NCI-H510A (cell line): ENCODE measurements at regions not wholly inside any gene's neighbourhood (a gene's known extent, or its start where the extent isn't known, plus 50 kb on each side); places are given as distances from the start of the nearest gene placed in this dataset.
"Not testable (repeated sequence)": the region's sequence is repeated elsewhere in the genome, so short reads cannot be mapped to it uniquely, and the experiment has no call there.

Source experiments
- DNase-seq: peaks from one replicate; lab custom pipeline; 2025; lab: John Stamatoyannopoulos, UW

DNA sequence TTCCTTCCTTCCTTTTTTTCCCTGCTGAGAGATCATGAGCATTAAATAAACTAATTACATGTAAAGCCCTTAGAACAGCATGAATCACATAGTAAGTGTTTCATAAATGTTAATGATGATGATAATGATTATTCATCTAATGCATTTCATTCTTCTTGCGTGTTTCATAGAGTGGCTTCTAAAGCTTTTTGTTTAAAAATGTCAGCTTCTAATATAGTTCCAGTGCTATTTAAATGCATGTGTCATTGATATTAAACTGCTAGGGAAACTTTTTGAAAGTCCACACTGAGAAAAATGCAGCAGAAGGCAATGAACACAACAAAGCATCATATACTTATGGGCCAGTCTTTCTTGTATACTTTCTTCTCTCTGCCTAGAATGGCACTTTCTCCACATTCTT is 894.8 kb downstream of the REEP3 start:
- DNase-seq: no peak

DNA sequence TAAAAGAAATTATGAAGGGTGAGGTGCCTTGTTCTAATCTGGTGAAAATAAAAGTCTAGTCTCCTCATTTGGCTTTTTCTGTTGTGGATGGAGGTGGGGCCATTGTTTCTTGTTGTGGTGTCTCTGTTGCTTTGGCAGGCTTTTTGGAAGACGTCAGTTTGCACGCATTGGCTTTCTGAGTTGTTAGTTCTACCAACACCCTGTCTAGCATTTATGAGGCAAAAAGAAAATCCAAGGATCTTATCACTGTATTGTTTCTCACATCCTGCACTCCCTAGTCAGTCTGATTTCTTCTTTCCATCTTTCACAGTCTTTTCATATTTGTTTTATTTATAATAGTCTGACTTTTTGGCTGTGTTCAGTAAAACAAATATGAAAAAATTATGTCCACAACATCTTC is 898.3 kb downstream of the REEP3 start:
- no peak for DNase-seq

DNA sequence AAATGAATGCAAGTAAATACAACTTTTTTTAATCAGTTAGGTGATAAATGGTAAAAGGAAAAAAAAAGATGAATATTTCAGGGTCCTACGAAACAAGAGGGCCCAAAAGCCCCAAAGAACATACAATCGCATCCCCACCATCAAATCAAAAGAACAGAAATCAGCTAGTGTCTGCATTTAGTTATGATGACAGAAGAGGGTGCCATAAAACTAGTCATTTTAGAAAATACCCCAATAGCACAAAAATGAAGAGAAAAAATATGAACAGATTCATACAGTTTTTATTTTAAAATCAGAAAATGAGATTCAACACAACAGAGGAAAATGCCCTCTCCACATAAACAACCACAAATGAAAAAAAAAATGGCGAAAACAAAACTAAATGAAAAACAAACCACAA is 905.5 kb downstream of the REEP3 start:
- no peak for DNase-seq

DNA sequence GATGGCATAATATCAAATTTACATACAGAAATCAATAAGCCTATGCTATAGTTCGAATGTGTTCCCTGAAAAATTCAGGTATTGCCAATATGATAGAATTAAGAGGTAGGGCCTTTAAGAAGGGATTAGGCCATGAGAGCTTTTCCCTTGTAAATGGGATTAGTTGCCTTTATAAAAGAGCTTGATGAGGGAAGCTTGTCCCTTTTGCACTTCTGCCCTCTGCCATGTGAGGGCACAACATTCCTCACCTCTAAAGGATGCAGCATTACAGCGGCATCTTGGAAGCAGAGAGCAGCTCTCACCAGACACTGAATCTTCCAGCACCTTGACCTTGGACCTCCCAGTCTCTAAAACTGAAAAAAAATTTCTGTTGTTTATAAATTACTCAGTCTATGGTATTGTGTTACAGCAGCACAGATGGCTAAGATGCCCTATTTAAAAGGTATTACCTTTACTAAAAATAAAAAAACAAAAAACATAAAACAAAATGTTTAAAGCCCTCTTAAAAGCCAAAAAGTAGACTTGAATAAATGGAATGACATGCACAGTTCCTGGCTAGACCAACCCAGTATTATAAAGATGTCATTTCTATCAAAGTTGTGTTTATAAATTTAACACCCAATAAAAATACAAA is 909.6 kb downstream of the REEP3 start:
- DNase-seq: no peak

DNA sequence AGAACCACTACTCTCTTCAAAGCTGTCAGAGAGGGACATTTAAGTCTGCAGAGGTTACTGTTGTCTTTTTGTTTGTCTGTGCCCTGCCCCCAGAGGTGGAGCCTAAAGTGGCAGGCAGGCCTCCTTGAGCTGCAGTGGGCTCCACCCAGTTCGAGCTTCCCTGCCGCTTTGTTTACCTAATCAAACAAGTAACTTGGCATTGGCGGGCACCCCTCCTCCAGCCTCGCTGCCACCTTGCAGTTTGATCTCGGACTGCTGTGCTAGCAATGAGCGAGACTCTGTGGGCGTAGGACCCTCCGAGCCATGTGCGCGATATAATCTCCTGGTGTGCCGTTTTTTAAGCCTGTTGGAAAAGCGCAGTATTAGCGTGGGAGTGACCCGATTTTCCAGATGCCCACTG is 920.7 kb downstream of the REEP3 start:
- DNase-seq: not testable (repeated sequence)

DNA sequence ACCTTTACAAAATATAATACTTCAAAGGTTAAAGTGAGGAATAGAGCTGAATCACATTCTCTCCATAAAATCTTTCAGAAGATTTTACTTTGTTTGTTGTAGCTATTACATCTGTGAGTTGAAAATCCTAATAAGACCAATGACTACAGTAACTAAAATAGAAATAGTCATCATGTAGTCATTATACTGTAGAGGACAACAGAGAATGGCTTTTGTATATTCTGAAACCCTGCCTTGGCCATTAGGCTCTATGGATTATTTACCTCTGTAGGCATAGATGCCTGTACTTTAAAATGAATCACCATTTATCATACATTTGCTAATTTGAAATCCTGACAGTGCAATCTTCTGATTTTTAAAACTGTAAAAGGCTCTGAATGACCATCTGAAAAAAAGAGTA is 923.0 kb downstream of the REEP3 start:
- no peak for DNase-seq

DNA sequence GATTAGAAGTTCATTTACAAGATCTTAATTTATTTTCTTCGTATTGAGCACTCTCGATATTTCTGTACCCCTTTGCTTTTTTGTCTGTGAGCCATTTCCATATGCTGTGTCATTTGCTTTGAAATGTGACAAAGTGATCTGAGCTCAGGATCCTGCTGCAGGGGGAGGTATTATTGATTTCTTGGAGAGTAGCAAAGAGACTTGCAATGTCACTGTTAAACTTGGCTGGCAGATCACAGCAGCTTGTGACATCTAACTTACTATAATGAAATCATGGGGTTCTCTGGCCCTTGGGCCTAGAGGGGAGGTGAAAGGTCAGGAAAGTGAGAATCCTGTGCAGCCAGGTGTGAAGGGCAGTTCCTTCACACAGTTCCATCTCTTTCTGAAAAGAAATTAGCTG is 923.4 kb downstream of the REEP3 start:
- DNase-seq: no peak

DNA sequence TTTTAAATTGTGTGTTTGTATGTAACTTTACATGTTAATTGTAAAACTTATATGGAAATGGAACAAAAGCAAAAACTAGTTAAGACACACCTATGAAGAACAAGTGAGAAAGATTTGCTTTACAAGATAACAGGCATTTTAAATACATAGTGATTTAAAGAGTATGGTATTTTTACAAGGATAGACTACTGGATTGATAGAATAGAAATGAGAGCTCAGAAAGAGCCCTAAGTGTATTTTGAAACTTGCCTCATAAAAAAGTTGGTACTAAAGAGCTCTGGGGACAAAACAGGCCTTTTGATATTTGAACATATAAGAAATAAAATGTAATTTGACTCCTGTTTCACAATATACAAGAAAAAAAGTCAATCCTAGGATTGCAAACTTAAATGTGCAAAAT is 928.4 kb downstream of the REEP3 start:
- DNase-seq: no peak

DNA sequence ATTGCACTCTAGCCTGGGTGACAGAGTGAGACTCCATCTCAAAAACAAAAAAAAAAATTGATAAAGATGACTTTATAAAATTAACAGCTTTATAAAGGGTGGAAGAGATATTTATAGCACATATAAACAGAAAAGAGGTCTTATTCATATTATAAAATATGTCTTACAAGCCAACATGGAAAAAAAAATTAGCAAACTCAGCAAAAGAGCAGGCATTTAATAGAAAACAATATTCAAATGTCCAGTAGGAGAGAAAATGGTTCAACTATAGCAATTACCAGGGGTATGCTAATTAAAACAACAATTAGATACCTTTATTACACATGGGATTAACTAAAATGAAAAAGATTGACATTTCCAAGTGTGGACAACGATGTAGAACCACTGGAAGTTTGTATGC is 929.1 kb downstream of the REEP3 start:
- DNase-seq: no peak

DNA sequence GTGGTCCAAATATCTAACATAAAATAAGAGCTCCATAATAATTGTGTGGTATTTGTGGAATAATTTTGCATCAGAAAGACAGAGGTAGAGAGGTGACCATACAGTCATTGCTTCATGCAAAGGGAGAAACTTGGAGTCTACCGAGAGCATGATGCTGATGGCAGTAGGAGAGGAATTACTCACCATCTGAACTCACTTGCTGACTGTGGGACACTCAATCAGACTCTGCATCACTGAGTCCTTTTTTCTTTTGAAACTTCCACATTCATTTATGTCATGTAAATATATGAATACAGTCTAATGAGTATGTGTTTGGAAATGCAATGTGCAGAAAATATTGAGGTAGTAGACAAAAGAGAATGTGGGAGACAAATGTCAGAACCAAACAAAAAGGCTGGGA is 933.8 kb downstream of the REEP3 start:
- no peak for DNase-seq

DNA sequence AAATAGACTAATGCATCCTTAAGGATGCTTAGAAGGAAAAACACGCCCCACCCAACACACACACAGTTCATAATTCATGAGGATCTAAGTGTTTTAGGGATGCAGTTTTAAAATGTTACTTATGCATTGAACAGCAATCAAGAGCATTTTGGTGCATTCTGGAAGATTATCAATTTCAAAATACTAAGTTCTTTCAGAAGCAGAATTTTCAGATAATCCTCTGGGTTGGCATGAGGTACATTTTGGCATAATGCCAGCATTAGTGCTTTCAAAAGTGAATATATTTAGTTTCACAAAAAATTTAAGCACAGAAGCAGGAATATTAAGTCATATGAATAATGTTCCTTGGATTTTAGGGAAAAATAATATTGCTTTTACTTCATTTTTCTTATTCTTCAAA is 937.1 kb downstream of the REEP3 start:
- DNase-seq: no peak

DNA sequence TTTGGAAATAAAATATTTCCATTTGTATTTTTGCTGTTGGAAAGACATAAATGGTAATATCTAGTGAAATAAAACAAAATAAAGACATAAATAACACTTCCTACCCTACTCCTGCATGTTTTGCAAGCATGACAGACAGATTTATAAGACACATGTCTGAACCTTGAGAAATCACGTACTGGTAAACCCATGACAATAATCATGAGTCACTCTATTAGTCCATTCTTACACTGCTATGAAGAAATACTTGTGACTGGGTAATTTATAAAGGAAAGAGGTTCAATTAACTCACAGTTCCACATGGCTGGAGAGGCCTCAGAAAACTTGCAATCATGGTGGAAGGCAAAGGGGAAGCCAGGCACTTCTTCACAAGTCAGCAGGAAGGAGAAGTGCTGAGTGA is 942.2 kb downstream of the REEP3 start:
- no peak for DNase-seq

DNA sequence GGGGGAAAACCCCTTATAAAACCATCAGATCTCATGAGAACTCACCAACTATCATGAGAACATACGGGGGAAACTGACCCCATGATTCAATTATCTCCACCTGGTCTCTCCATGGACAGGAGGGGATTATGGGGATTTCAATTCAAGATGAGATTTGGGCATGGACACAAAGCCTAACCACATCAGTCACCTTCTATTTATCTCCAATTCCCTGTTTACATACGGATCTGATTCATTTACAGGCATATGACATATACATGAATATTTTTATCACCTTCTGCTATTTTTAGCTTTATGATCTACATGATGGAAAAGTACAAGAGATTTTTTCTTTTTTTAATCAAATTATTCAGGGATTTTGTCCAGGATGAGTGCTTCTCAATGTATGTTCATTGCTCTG is 944.5 kb downstream of the REEP3 start:
- no peak for DNase-seq

DNA sequence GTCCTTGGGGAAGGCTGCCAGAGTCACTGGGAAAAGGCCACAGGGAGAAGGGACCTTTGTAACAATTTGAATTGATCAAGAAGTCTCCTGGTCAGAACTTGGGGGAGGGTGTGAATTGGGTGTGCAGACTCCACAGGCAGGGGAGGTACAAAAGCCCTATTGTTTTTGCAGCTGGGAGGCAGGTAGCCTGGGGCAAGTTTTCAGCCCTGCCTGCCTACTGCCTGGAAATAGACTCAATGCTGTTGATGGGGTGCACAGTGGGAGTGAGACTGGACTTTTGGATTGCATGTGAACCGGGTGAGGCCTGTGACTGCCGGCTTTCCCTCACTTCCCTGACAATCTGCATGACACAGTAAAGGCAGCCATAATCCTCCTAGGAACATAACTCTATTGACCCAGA is 947.0 kb downstream of the REEP3 start:
- no peak for DNase-seq

DNA sequence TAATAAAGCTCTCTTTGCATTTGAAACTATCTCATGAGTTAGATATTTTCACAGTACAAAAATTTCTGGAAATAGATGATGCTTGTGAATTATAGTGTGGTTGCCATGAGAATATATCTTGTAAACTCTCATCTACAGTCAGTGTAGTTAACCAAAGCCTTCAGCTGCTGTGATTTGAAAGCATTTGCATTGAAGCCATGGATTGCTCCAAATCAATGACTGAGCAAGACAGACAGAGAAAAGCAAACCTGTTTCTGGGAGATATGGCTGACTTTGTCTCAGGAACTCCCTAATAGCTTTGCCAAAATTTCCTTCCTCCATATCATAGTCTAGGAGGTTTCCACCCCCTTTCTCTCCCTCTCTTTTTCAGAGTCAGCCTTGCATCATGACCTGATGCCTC is 955.3 kb downstream of the REEP3 start:
- no peak for DNase-seq

DNA sequence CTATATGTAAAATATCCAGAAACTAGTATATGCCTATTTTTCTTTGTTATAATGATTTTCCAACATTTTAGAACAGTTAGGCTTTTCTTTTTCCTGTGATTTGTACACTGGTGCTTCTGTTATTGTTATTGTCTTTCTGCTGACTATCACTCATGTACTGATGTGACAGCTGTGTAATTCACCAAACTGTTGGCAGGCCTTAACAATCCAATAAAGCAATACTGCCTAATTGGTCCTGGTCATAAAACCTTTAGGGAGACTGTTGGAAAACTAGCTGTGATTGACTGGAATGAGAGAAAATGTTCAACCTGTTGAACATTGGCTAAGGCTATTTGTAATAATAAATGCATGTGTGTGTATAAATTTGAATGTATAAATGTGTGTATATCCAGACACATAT is 956.6 kb downstream of the REEP3 start:
- DNase-seq: no peak

DNA sequence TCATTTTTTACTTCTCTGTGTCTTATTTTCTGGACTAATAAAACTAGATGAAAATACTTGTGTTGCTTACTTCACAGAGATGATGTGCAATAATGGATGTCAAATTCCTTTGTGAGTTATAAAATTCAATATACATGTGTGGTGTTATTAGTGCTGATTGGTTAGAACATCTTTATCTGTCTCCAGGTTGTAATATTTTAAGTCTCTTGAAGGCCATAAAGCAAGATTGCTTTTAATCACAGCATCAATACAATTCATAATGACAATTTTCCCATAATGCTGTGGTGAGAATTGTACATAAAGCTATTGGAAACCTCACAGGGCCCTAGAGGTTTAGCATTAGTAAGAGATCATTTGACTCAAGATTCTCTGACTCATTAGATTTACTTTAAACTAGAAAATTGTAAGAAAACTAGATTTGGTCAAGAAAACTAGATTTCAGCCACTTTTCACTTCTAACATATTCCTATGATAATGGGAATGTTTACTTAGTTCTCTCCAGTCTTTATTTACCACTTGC is 963.7 kb downstream of the REEP3 start:
- DNase-seq: no peak

DNA sequence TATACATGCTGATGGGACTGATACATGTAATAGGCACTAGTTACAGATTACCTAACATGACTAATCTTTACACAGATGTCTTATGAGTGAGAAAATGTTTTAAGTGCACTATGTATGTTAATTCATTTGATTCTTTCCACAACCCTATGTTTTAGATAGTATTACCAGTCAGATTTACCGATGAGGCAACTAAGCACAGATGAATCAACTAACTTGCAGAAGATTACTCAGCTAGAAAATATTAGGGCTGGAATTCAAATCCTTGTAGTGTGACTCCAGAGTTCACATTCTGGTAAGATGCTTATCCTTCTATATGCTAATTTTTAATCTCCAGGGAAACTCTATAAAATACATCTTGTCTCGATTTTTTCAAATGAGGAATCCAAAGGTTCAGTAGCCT is 964.9 kb downstream of the REEP3 start:
- no peak for DNase-seq

DNA sequence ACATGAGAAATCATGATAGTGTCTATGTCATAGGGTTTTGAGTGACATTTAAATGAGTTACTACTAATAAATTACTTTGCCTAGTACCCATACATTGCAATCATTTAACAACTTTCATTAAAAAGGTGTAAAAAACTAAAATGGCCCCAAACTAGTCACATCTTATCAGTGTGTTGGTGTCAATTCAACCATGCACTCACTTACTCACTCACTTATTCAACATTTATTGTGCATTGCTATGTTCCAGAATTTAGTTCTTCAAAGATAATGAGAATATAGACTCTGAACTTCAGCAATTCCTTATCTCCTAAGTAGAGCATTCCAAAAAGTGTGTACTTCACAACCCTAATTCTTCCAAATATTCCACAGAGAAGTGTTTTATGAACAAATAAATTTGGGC is 965.7 kb downstream of the REEP3 start:
- DNase-seq: no peak

DNA sequence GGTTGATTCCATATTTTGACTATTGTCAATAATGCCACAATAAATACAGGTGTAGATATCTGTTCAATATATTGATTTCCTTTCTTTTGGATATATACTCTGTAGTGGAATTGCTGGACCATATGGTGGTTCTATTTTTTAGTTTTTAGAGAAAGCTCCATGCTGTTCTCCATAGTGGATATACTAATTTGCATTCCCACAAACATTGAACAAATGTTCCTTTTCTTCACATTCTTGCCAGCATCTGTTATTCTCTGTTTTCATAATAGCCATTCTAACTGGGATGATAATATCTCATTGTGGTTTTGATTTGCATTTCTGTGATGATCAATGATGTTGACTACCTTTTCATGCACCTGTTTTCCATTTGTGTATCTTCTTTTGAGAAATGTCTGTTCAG is 973.7 kb downstream of the REEP3 start:
- DNase-seq: no peak

DNA sequence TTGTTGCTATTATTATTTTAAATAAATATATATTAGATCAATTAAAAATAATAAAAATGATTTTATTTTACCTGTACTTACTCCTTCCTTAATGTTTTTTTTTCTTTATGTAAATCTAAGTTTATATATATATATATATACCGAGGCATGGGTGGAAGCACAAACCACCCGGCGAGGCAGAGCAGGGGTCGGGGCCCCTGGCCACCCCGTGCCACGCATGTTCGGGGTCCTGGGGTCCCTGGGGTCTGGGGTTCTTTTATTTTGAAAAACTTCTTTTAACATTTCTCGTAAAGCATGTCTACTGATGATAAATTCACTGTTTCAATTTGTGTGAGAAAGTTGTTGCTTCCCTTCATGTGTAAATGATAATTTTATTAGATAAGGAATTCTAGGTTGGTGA is 976.1 kb downstream of the REEP3 start:
- DNase-seq: no peak

DNA sequence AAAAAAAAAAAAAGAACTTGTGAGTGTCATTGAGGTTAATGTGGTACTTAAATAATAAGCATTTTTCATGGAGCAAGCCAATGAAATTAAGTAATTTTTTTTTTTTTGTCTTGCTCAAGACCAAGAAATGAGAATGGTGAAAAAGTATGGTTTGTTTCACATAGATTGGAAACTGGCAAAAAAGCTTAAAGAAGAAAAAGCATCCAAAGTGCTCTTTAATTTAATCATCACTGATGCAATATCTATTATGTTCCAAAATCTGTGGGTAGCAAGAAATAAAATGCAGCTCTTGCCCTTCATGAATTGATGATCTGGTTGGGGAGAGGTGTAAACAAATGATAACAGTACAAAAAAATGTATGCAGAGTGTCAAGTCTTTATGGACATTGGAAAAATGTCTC is 980.6 kb downstream of the REEP3 start:
- DNase-seq: no peak

DNA sequence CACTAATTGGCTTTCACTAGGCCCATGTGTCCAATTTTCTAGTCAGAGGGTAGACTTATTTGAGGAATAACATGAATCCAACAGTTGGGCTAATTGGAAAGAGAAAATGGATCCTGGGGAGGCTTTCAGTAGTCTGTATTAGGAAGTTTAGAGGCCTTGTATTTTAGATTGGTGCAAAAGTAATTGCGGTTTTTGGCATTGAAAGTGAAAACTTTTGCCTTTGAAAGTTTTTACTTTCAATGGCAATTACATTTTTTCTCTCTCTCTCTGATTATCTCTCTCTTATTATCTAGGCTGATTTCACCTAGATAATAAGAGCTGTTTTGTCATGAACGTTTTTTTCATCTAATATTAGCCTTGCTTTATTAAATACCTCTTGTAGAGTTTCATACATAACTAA is 981.7 kb downstream of the REEP3 start:
- no peak for DNase-seq

DNA sequence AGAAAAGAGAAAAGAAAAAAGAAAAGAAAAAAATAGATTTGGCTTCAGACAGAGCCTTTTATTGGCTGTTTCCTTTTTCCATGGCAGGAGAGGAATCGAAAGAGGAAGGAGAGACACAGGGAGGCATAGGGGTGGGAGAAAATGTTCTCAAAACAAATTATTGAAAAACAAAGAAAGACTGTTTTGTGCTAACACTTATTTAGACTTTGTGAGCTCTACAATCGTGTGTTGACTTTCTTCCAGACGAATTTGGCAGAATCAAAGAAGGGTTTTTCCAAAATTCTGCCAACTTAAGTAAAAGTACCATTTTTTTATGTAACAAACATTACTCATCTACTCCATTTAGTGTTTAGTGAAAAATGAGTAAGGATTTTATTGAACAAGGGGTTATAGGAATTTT is 982.2 kb downstream of the REEP3 start:
- DNase-seq: no peak

DNA sequence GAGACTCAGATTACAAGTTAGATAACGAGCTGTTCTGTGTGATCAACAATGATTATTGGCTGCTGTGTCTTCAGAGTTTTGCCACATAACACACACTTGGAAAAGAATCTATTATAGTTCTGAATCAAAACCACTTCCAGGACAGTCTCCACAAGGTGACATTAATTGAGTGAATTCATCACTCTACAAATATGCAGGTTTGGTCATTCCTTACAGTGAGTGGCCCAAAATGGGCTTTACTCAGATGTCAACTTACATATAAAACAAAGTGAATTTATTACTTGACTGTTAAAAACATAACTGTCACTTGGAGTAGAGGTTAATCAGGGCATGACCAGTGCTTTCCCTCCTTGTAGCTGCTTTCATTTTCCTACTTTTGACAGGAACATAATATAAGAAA is 984.3 kb downstream of the REEP3 start:
- DNase-seq: no peak
